CMK (cell line): ENCODE measurements at regions not wholly inside any gene's neighbourhood (a gene's known extent, or its start where the extent isn't known, plus 50 kb on each side); places are given as distances from the start of the nearest gene placed in this dataset.

Experiments used
- DNase-seq: peaks from one replicate; pipeline ENCODE4 v3.0.0-alpha.2; 2010; ENCODE audit warnings: low read depth

DNA sequence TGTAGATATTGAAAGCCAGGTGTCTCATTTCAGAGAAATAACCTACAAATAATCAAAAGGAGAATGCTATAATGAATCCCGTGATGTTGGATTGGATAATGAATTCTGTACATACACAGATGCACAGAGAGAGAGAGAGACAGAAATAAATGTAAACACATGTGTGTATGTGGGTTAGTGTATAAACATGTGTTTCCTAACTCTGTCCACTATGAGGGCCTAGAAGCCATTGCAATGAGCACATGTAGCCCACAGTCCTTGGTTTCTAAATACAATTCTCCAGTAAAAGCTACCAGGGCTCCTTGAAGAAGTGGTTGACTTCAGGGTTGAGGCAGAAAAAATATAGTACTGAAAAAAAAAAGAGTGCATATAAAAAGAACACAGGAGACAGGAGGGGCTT lies 109.5 kb downstream of the INHBB start:
- no peak for DNase-seq

DNA sequence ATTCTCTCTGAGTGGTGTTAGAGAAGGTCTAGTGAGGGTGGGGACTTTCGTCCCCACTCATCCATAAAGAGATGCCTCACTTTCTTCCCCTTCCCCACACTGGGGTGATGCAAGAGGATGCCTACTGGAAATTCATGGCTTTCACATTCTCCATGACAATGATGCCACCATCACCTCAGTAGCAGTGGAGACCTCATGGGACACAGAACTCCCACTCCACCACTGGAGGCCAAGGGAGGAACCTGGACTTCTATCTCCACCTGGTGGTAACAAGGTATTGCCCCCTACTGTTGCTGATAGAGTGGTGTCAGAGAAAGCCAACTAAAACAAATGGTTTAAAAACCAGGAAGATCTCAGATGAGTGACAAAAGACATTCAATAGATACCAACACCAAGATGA lies 110.9 kb downstream of the INHBB start:
- DNase-seq, result no peak

DNA sequence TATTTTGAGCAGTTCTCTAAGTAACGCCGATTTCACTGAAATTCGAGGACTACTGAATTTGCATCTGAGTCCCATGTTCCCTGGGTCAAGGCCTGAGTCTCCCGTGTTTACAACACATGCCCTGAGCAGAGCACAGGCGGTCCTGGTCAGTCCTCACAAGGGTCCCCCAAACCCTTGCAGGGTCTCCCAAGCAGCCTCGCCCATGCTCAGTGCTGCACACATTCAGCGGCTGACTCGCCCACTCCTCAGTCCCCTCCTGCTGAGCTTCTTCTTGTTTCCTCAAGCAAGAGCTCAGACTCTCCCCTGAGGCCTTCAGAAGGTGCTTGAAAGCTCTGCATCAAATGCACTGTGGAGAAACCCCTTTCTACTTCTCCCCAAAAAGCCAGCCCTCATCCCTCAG lies 114.6 kb downstream of the INHBB start:
- DNase-seq, result no peak

DNA sequence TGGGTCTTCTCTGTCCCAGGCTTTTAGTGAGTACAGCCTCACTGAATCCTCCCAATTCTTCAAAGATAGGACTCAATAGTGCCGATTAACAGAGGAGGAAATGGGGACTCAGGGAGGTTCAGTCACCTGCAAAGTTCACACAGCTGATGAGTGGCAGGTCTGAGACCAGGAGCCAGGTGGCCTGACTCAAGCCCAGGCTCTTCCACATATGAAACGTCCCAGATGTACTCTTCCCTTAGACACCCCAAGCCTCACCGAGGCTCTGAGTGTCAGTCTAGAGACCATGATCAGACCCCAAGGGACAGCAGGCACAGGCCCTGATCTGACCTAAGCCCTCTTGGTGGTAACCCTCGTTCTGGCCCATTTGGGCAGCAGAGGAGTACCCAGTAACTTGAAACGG lies 115.2 kb downstream of the INHBB start:
- DNase-seq, result no peak

DNA sequence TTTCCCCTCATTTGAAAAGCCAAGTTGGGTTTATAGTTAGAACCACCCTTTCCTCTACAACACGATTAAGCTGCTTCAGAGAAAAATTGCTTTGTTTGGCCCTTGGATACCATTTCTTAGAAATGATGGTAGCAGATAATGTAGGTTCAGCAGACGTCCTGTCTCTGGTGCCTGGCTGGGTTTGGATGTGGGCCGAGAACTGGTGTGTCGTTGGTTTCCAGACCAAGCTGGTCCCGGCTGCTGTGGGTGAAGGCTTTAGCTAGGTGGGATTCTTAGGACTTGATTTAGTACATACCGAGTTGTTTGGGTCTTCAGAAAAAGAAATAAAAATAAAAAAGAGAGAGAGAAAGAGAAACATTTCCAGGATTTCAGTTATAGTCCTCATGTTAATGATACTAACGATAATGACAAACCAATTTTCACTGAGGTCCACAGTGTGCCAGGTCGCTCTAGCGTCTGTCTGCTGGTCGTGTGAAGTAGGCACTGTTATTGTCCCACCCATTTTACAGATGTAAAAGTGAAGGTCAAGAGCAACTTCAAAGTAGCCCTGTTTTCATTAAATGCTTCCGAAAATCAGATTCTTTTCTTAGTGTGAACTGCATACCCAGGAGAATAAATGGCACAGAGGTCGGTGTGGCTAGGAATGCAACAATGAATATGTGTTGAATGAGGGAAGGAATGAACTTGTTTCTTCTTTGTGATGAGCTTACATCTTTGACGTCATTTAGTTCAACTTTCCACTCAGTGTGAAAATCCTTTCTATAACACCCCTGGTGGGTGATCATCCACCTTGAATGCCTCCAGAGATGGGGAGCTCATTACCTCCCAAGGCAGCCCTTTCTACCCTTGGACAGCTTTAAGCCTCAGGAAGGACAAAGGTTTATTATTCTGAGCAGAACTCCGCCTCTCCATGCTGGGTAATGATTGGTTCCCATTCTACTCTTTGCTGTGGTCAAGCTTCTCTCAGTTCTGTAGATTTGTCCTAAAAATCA lies 115.9 kb downstream of the INHBB start:
- no peak for DNase-seq

DNA sequence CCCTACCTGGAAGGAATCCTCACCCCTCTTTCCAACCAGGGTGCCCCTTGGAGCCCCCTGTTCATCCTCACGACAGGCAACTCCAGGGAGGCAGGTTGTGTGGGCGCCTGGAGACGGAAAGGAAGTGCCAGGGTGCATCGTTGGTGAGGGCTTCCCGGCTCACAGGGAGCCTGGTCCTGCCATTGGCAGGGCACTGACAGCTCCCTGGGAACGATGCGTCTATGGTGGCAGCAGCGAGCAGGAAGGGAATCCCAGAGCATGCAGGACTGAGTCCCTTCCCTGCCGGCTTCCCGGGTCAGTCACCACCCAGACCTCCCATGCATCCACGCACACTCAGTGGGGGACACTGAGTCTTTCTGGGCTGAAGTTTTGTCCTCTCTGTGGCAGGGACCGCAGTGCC lies 117.6 kb downstream of the INHBB start:
- no peak for DNase-seq

DNA sequence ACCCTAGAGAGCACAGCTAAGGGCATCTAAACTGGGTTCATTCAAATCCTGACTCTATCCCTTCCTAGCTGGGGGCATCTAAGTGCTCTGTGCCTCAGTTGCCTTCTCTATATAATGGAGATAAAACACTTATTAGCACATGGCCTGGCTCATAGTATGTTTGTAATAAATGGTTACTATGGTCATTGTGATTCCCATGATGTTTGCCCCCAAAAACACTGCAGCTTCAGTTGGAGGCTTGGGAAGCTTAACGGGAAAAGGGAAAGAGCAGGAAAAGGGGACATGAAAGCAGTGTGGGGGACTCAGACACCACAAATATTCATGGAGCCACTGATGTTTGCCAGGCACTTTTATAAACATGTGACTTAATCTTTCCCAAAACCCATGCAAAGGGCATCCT lies 118.1 kb downstream of the INHBB start:
- DNase-seq, result no peak

DNA sequence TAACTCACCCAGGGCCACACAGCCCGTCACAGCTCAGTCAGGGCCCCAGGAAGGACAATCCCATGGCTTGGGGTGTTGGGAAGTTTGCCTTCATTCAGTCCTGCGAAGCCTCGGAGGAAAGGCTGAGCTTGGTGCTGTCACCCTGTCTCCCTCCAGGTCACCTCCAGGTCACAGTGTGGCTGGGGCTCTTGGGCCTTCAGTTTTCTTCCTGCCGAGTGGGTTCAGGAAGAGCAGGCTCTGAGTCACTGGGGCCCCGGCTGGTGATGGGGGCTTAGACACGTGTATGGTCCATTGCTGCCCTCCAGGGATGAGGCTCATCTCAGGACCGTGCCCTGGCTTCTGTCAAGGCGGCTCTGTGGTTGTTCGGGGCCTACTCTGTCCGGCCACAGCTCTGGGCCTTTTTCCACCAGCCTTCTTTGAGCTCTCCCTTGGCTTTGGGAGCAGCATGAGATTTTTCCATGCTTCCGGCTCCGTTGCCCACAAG lies 118.6 kb downstream of the INHBB start:
- DNase-seq, result no peak

DNA sequence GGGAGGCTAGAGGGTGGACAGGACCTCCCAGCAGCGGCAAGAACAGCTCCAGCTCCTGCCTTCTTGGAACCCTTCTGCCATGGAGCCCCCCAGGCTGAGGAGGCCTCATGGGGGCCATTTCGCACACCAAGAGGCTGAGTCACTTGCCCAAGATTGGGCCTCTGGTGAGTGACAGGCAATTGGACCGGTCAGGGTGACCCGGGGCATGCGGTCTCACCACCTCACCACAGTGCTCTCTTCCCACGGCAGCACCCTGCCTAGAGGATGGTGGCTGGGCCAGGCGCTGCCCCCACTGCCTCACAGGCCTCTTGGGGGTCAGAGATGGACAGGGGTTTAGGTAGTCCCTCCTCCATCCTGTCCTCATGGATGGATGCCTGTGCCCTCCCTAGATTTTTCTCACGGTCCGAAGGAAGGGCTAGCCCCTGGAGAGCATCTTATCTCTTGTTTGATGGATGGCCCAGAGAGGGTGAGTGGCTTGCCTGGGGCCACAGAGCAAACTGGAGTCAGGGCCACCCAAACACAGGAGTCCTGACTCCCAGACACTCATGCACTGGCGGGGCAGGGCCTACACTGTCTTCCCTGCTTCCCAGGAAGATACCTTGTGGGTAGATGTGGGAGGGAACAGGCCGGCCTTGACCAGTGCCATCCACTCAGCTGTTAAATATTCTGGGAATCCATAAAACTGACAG lies 119.2 kb downstream of the INHBB start:
- DNase-seq, result no peak

DNA sequence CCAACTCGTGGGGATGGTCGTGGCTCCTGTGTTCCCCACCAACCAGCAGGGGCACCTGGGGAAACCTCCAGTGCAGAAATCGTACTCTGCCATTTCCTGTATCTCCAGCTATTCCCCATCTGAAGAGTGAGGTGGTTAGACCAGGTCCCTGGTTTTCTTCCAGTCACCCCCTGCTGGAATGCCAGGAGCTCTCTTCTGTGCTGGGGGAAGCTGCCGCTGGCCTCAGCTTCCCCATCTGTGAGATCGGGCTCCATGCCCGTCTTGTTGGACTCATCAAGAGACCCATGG lies 119.7 kb downstream of the INHBB start:
- no peak for DNase-seq

DNA sequence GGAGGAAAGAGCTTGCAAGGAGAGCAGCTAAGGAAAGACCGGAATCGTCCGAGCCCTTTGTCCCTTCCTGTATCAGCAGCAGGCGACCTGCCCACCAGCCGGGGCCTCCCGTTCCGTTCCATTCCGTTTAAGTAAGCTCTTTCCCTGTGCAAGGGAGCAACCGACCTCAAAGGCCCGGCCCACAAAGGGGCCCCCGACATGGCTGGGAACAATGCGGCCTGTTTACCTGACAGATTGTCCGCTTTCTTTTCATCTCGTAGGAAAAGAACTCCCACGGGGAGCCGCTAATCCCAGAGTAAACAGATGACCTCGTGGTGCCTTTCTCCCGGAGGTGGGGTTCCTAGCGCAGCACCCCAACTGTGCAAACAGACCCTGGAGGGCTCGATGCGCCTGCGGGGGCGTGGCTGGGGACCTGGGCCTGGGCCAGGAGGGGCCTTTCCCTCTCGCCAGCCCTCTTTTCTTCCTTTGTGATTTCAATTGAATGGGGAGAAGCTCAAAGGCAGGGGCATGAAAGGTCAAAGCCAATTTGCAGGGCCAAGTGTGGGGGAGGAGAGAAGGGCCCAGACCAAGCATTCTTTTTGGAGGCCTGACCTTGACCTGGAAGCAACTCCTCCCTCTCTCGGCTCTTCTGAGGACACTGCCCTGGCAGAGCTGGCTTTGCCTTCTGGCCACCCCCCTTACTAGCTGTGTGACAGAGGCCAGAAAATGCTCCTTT lies 120.2 kb downstream of the INHBB start:
- no peak for DNase-seq

DNA sequence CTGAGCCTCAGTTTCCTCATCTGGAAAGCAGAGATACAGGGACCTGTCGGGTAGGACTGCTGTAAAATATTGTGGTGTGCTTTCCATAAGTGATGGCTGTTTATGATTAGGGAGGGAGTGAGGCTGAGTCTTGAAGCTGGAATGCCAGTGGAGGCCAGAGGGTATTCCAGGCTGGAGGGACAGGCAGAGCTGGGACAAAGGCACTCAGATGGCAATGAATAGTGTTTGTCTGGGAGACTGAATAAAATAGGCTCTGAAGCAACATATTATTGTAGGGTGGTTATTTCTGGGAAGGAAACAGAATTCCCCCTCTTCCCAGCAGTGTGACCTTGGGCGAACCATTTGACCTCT lies 120.7 kb downstream of the INHBB start:
- no peak for DNase-seq

DNA sequence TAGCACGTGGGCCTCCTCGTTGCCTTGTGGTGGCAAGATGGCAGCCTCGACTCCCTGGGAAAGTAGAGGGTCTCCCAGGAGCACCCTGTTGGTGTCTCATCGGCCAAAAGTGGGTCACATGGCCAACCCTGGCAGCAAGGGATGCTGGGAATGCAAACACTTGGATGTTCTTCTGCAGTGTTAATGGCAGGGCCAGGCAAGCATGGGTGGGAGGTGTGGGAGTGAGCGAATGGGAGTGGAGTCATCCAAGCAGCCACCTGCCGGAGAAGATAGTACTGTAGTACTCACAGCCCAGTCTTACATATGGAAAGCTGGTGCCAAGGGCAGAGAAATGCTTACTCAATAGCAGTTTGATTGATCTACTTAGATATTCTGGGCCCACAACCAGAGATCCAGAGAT lies 122.2 kb downstream of the INHBB start:
- DNase-seq, result no peak

DNA sequence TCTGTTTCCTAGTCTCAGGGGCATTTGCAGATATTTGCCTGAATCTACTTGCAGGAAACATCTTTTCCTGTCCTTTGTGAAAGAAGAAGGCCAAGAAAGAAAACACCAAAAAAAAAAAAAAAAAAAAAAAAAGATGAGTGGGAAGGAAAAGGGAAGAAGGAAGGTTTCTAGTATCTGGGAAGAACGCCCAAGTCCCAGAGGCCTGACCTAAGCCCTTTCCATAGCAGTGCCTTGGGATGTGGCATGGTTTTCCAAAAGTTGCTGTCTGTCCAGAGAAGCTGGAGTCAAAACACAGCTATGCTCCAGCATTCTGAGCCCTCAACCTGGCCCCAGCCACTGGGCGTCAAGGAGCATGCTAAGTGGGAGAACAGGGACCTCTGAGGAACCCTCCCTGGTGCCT lies 123.5 kb downstream of the INHBB start:
- no peak for DNase-seq

DNA sequence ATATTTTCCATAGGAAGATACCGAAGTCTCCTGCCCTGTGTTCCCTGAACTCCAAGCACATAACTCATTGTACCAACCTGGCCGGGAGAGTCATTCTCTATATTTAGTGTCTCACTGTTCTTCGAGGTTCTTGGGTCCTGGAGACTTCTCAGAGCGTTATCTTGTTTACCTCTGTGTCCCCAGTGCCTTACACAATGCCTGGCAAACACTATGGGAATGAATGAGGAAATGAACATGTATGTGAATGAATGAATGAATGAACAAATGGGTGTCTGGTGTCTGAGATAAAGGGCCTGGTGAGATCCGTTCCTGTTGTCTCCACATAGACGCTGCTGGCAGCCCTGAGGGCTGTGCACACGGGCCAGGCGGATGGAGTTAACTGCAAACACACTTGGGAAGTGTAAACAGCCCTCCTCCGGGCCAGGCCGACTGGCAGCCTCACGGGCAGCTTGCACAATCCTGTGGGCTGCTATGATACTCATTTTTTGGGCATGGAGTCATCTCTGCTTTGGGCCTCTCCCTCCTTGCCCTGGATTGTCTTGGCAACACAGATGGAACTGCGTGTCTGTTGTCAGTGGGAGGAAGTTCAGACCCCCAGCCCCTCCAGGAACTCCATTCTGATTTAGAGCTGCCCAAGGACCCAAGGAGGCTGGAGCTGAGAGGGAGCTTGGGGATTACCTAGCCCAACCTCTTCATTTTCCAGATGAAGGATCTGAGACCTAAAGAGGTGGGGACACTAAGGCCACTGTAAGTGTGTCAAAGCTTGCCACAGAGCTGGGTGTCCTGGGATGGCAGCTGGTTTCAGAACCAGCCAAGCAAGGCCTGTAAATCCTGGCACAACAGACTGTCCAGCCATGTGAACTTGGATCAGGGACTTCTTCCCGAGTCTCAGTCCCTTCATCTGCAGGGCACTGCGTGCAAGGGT lies 124.4 kb downstream of the INHBB start:
- DNase-seq, result peak; percentile 0

DNA sequence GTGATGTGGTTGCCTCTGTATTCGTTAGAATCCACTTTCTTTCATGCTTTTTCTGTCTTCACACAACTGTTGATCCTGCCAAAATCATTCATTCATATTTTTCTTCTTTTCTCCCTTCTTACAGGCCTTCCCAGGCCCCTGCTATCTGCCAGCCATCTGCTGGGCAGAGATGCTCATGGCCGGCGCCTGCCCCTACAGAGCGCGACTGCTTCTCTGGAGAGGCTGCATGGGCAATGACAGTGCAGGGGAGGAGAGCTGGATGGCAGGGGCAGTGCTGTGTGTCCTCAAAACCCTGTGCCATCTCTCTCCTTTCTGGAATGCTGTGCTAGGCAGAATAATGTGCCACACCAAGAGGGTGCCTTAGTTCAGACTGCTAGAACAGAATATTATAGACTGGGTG lies 125.2 kb downstream of the INHBB start:
- DNase-seq, result no peak

DNA sequence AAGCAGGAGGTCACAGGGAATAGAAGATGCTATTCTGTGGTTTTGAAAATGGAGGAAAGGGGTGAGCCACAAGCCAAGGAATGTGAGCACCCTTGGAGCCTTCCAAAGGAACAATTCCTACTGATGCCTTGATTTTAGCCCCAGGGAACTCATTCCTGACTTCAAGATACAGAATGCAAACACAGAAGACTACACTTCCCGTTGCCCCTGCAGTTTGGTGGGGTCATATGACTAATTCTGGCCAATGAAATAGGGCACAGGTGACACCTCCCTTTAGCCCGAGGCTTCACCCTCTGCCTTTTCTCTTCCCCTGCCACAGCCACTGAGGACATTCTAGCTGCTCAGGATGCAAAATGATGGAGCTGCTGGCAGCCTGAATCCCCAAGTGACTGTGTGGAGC lies 126.1 kb downstream of the INHBB start:
- DNase-seq, result no peak

DNA sequence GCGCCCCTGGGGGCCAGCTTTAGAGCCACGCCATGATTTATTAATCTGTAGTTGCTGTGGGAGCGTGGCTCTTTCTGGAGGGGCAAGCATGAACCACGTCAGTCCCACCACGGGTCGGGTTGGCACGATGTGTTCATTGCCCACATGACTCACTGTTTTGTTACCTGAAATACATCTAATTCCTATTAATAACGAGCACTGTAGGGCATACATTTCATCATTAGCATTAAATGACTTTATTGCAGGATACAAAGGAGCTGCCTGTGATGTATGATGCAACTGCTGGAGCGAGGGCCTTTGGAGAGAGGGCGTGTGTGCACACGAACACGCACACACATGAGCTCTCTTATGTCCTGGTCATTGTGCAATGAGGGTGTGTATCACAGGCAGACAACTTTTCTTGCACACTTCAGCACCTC lies 127.0 kb downstream of the INHBB start:
- DNase-seq, result no peak

DNA sequence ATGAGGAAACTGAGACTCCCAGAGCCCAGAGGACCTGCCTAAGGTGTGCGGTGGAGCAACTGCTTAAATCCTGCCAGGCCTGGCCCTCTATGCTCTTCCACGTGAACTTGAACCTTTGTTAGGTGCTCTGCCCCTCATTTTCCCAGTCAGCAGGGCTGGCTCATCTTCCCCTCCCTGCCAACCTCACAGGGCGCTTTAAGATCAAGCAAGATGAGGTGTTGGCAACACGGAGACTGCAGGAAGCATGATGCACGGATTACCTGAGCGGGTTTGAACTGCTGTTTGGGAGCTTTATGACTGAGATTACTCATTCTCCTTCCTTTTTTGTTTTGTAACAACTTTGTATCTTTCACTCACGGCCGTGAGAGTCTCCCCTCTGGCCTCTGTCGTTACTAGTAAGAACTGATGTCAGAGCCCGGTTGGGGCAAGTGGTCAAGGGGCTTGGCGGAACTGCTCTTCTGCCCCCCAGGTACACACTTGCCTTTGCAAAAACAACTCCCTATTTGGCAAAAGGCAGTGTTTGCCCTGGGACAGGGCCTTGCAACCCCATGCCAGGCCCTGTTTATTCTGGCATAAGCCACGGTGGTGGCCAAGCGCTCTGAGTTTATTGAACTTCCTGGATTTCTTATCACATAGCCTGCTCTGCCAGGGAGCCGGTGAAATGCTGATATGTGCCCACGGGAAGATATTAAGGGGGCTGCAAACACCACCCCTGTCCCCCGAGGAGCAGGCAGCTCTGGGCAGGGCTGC lies 127.8 kb downstream of the INHBB start:
- DNase-seq, result no peak

DNA sequence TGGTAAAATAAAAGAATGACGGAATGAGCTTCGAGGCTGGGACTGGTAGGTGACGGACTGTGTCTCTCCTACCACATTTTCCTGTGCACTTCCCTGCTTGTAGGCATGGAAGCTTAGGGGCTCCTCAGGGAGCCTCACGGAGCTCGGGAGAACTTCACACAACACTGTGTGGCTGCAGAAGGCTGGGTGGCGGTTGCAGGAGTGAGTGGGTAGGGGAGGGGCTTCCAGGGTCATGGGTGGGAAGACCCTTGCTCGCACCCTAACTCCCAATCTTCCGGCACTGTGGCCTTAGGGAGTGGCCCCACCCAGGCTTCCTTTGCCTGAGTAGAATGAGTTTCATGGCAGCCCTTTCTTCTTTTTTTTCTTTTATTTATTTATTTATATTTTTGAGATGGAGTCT lies 128.6 kb downstream of the INHBB start:
- no peak for DNase-seq

DNA sequence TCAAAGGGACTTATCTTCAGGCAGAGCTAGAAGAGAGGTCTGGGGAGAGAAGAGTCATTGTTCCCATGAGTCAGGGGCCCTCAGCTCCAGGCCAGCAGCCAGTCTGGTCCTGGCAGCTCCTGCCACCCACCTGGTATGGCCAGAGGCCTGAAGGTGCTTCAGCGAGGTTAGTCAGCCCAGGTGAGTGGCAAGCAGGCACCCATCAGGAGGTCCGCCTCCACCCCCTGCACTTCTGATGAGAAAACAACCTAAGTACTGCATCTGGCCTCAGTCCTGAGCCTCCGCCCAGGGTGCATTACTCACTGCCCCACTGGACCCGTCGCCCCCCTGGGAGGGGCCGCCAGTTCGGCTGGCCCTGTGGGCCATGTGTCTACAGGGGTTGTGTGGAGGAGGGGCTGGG lies 130.2 kb downstream of the INHBB start:
- DNase-seq, result no peak
